NCI-H2081 treated with DMSO at 0.1 percent for 48 hours (cell line): ENCODE measurements at regions not wholly inside any gene's neighbourhood (a gene's known extent, or its start where the extent isn't known, plus 50 kb on each side); places are given as distances from the start of the nearest gene placed in this dataset.
"Not testable (repeated sequence)": the region's sequence is repeated elsewhere in the genome, so short reads cannot be mapped to it uniquely, and the experiment has no call there.

Source experiments
- DNase-seq: peaks from one replicate; lab custom pipeline; 2025; lab: John Stamatoyannopoulos, UW

DNA sequence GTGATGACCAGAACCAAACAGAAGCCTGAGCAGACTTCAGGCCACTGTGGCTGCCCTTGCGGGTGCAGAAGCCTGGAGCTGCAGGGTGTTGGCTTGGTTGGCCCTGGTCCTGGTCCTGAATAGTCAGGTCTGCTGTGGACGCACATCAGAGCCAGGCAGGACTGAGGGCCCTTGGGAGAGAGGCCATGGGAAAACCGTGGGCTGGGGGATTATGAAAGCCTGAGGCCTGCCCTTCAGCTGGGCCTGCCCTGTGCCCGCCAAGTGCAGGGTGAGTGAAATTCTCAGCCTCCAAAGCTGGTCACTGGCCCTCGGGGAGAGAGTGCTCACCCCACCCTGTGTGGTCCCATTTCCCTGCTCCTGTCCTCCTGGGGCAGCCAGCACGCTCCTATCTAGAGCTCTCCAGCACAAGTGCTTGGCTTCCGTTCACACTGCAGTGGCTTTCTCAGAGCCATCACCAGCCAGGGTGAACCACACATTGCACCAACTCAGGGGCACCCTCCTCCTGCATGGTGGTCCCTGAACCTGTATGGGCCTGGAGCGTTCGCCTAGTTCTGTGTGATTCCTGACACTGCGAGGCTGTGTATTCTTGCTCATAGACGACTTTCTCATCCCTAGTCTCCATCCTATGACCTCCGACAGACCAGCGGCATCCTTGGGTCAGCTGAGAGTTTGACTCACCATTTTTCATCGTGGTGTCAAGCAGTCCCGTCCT, 146.1 kb downstream of the TTLL2 start:
- DNase-seq = no peak

DNA sequence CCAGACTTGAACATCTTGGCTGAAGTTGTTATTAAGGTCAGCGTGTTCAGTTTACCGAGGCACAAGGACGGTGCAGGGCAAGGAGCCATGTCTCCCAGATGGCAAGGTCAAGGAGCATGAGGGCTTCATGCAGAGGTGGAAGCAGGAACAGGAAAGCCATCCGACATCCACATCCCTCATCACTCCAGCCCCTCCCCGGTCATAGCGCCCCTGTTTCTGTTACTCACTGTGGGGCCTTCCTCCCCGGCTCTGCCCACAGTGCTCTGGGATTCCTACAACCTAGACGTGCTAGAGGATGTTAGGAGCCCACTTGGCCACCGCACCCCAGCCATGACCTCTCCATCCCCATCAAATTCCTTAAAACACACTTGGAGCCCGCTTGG, 146.7 kb downstream of the TTLL2 start:
- DNase-seq = no peak

DNA sequence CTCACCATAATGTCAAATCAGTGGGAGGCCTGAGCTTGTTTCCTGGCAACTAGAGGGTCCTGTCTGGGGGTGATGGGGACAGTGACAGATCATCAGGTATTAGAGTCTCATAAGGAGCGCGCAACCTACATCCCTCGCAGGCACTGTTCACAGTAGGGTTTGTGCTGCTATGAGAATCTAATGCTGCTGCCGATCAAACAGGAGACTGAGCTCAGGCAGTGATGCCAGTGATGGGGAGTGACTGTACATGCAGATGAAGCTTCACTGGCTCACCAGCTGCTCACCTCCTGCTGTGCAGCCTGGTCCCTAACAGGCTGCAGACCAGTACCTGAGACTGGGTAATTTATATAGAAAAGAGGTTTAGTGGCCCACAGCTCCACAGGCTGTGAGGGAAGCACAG, 147.3 kb downstream of the TTLL2 start:
- no peak for DNase-seq

DNA sequence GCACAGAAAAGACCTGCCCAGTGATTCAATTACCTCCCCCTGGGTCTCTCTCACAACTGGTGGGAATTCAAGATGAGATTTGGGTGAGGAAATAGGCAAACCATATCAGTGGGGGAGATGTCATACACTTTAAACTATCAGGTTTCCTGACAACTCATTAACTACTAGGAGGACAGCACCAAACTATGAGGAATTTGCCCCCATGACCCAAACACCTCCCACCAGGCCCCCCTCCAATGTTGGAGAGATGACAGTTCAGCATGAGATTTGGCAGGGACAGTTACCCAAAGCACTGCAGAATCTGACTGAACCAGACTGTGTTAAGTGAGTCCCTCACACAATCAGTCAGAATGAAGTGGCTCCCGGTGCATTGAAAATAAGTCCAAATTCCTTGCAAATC, 148.0 kb downstream of the TTLL2 start:
- DNase-seq = no peak

DNA sequence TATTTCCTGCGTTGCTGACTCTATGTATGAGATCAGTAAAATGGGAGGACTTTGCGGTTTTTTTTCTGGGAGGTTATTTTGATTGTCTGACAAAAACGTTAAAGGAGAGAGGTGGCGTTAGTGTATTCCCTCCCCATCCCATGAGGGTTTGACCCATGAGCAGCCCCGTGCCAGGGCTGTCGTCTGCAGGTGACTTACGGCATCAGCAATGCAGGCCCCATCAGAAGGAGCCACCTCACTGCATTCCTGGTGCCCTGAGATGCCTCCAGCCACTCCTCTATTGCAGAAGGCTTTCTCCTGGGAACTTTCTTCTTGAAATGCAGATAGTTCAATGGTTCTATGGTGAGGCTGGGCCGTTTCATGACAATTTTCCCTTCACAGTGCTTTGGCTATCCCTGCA, 149.3 kb downstream of the TTLL2 start:
- no peak for DNase-seq

DNA sequence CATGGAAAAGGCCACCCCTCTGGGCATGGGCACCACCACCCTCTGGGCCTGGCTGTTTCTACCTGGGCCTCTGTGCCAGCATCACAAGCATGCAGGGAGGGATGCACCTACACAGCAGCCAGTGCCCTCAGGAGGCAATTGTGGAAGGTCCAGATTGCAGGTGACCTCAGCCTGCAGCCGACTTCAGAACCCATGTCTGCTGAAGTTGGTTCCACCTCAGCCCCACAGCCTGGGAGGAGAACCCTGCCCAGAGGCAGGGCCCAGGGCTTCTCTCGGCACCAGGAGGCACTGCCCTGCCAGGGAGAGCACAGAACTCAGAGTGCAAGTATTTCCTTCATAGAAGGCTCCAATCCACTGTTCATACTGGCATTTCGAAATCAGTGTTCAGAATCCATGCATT, 149.8 kb downstream of the TTLL2 start:
- no peak for DNase-seq

DNA sequence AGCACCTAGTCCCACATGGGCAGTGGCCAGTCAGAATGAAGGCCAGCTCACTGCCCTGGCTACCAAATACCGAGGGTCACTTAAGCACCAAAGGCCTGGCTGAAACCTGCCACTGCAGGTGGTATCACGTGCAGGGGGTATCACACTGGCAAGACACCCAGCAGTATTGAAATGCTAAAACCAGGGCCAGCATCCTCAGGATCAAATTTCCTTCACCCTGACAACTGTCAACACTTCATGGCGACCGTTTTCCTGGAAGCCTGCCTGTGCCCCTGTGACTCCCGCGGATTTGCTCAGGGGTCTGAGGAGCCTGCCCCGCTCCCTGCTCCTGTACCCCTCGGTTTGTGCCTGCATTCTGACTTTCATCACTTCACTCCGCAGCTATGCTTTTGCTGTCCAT, 151.1 kb downstream of the TTLL2 start:
- DNase-seq = no peak

DNA sequence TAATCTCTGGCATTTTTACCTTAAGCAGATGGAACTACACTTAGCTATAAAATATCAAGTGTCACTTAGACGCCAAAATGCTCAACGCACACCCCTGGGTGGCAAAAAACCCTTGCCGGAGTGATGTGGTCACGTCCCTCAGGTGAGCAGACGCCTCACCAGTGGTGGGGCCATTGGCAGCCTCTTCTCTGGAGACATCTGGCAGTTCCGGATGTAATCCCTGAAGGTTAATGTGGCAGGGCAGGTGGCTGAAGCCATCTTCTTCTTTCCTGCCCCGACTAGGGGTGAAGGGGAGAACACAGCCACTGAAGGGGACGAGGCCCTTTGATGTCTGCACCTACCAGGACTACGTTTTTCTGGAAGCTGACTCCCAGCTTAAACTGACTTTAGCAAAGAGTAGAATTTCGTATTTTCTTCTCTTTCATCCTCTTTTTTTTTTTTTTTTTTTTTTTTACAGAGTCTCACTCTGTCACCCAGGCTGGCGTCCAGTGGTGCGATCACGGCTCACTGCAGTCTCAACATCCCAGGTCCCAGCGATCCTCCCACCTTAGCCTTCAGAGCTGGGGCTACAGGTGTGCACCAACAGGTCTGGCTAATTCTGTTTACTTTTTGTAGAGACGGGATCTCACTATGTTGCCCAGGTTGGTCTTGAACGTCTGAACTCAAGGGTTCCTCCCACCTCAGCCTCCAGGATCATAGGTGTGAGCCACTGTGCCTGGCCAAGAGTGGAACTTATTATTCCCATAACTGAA, 152.1 kb downstream of the TTLL2 start:
- DNase-seq = no peak

DNA sequence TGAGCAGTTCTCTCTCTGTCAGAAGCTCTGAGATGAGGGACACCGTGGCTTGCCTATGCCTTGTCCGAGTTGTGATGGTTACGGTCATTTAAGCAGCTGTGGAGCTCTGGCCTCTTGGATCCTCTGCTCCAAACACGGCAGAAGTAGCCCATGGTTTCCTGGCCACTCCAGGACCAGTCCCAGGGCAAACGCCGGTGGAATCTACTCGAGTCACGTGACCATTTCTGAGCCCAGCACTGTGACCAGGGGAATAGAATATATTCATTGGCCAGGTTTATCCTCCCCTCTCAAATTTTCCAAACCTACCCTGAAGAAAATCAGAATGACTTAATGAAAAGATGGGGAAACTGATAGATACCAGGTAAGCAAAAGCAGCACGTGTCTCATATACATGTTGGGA, 152.8 kb downstream of the TTLL2 start:
- no peak for DNase-seq

DNA sequence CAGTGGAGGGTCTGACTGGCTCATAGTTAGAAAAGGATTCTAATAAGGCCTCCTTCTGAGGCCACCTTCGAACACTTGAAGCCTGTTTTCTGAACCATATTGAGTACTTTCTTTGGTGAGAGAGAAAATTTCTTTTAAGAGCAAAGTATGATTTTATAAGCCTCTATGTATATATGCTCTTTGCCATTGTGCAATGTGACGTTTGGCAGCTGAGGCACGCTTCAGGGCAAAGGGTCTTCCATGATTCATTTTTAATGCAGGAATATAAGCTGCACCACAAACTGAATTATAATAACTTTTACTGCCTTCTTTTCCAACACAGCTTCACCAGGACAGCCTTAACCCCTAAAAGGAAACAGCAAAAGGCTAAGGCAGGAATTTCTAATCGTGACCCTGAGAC, 154.4 kb downstream of the TTLL2 start:
- no peak for DNase-seq

DNA sequence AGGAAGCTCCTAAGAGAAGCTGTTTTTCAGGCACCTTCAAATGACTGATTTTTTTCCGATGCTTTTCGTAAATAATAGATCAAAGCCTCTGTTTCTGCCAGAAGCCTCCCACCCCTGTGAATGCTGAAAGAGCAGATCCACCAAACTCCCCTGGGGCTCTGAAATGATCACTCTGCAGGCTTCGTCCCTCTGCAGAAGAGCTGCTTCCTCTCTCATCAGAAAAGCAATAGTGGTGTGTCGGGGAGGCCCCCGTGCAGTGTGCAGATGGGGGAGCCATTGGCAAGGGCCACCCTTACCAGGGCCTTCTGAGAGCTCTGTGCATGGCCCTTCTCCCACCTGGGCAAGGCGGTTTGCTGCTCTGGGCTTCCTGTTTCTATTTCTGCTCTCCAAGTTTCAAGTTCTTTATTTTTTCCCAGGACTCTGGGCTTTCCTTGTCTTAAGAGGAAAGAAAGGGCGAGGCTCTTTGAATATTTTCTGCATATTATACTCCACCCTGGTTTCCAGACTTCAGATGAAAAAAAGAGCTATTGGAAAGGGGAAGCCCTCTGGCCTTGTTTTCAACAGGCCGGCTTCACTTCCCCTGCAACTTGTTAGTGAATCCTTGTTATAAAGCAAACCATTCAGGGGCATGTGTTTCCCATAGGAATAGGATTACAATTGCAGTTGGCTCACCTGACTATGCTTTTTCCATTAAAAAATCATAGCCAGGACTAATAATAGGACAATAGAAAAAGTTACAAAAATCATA, 155.2 kb downstream of the TTLL2 start:
- DNase-seq = no peak

DNA sequence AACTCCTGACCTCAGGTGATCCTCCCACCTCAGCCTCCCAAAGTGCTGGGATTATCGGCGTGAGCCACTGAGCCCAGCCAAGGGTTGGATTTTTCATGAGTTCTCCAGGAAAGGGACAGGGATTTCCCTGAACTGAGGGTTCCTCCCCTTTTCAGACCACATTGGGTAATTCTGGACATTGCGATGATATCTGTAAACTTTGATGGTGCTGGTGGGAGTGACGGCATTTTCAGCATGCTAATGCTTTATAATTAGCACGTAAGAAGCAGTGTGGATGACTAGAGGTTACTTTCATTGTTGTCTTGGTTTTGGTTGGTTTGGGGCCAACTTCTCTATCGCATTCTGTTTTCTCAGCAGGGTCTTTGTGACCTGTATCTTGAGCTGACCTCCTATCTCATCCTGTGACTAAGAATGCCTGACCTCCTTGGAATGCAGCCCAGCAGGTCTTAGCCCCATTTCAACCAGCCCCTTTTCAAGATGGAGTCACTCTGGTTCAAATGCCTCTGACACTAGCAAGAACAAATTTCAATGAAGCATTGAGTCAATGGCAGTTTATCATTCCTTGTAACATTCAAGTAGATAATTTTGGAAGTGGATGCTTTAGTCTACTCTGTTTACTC, 156.5 kb downstream of the TTLL2 start:
- no peak for DNase-seq

DNA sequence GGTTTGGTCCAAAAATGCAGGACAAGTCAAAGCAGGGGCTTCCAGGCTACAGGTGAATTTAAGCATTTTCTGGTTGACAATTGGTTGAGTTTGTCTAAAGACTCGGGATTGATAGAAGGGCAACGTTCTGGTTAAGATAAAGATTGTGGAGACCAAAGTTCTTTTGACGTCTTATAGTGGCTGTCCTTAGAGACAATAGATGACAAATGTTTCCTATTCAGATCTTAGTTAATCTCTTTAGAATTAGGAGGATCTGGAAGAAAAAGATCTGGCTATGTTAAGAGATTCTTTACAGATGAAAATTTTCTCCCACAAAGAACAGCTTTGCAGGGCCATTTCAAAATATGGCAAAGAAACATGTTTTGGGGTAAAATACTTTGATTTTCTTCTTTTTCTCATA, 157.9 kb downstream of the TTLL2 start:
- not testable (repeated sequence) for DNase-seq

DNA sequence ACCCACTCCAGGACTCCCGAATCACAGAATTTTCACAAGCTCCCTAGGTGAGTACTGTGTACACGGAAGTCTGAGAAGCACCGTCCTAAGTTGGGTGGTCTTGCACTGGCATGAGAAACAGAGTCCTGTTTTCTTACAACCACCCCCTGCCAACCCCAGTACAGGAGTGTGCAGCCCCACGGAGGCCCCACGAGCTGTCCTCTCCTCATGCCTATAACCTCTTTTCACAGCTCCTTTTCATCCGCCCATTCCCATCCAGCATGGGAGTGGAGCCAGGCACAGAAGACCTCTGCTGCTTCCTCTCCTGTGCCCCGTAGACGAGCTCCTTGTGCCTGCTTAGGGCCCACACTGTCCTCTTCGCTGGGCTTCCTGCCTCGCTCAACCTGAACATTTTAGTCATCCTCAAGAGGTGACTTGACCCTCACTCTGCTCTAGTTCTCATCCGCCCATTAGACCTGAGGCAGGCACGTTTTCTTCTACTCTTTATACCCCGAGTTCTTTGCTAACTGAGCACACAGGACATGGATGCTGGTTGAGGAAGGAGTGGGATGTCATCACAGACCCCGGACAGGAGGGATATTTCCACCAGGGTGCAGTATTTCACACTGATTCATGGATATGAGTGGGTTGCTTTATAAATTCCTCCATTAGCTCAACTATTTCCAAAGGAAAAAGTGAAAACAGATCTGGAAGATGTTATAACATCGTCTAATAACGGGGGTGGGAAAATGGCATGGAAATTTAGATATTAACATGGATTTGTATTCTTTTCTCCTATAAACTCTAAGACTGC, 160.5 kb downstream of the TTLL2 start:
- DNase-seq = no peak

DNA sequence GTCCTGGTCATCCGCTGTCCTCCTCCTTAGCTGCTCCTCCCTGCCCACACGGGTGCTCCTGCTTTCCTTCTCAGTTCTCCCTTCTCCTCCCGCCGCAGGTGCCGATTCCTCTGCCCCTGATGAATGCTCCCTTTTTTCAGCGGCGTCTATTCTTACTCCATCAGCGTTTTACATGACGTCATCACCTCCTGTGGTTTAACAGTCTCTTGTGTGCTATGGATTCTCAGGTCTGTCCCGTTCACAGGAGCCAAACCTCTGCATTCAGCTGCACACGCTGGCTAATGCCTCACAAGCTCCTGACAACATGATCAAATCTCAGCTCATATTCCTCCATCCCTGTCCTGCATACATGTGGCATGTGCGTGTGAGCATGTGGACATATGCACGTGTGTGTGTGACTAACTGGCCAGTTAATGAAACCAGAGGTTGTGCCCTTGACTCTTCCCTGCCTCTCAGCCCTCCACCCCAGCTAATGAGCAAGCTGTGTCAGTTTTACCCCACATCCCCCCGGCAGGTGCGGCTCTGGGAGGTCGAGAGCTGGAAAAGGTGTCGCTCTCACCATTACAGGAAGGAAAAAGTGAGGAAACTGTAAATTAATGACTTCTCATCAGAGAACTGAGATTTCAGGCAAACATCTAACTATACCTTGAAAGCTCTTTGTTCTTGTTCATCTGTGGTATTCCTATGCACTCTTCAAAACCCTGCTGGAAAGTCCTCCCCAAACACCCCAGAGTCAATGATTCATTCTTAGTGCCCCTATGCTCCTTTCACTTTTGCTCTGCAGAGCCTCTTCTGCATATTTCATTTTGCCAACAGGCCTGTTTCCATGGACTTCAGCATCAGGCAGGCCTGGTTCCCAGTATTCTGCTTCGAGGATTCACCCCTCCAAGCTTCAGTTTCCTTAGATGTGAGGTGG, 163.1 kb downstream of the TTLL2 start:
- no peak for DNase-seq

DNA sequence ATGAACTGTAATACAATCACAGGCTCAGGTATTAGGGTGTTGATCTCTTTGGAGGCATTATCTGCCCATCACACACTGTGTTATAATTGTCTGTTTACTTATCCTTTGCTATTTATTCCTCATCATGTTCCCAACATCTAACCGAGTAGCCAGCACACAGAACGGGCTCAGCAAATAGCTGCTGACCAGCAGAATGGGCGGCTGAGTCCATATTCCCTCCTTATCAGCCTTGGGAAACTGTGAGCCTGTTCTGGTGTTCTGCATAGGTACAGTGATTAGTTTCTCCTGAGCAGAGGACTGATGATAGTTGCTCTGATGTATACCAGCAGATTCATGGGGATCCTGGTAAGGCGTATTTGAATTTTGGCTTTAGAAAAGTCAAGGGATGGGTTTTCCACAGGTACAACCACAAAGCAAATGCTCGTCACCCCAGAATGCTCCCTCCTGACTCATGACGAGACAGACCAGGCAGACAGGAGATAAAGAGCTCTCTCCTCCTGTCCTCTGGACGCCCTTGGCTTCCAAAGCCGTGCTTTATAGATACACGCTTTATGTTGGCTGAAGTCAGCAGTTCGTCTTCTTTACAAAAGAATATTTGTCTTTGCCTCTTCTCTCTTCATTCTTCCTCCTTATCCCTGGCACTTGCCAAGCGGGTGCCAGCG, 166.7 kb downstream of the TTLL2 start:
- no peak for DNase-seq

DNA sequence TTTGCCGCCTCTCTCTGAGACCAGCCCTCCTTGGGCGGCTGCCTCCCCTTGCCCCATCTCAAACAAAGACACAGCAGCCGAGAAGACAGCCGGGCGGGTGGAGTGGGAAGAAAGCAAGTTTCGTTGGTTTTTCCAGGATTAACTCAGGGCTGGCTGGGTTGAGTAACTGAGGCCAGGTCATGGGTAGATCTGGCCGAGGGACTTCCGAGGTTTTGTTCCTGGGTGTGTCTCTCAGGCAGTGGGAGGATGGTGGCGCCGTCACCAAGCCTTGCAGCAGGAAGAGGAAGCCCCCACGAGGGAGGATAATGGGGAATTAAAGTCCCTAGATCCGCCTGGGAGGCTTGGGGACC, 167.2 kb downstream of the TTLL2 start:
- no peak for DNase-seq

DNA sequence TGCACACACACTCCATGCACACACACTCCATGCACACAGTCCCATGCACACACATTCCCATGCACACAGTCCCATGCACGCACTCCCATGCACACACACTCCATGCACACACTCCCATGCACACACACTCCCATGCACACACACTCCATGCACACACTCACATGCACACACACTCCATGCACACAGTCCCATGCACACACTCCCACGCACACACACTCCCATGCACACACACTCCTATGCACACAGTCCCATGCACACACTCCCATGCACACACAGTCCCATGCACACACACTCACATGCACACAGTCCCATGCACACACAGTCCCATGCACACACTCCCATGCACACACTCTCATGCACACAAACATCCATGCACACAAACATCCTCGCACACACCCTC, 168.4 kb downstream of the TTLL2 start:
- no peak for DNase-seq

DNA sequence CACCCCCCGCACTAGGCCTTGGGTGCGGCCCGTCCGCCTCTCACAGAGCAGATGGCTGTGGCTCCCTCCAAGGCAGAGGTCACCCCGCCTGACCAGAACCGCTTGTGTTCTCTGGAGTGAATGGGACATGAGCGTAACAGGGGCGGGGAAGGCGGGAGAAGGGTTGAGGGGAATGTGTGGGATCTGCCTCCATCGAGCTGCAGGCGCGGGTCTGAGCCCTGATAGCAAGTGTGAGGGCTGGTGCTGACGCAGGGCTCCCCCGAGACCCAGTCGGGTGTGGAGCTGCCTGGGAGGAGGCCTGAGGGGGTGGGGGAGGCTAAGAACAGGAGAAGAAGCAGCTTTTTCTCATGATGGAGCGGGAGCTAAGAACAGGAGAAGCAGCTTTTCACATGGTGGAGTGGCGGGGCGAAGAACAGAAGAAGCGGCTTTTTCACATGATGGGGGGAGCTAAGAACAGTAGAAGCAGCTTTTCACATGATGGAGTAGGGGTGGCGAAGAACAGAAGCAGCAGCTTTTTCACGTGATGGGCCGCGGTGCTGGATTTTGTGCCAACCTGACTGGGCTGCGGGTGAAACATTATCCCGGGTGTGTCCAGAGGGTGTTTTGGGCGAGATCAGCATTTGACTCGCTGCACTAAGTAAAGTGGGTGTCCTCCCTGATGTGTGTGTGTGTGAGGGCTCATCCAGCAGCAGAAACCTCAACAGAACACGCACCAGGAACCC, 169.3 kb downstream of the TTLL2 start:
- no peak for DNase-seq
